ENCODE measurements at regions not wholly inside any gene's neighbourhood (a gene's known extent, or its start where the extent isn't known, plus 50 kb on each side); places are given as distances from the start of the nearest gene placed in this dataset.
"Not testable (repeated sequence)": the region's sequence is repeated elsewhere in the genome, so short reads cannot be mapped to it uniquely, and the experiment has no call there.

DNA sequence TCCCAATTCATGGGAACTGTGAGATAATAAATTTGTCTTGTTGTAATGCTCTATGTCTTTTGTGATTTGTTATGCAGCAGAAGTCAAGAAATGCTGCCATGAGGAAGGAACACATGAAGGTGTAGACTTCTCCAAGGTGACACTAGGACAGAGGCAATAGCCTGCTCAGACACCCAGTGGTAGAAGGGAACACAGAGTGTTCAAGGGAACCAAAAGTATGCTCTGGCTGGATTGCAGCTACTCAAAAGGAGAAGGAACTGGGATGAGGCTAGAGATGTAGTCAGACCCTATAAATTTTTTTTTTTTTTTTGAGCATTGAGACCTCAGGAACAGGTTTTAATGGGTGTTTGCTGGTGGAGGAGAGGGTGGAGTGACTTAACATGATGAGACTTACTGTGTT is 232.5 kb downstream of the PARP8 start:
- TF ChIP-seq CTCF (IDR thresholded peaks at IDR 0.05; ENCODE audit: extremely low read depth, insufficient read depth, missing control alignments): no peak
- no peak for DNase-seq (ENCODE audit: low spot score)
- in situ Hi-C loops (cut with MboI; ENCODE audit: low pct_unique_long_range_greater_than_20kb, low sequenced_read_pairs, unreplicated experiment): no loop called here

GRCh38 chr5:50900952-50901510 is 234.6 kb downstream of the PARP8 start:
- no peak for DNase-seq (ENCODE audit: low spot score)
- TF ChIP-seq CTCF (IDR thresholded peaks at IDR 0.05; ENCODE audit: extremely low read depth, insufficient read depth, missing control alignments): no peak
- in situ Hi-C loops (cut with MboI; ENCODE audit: low pct_unique_long_range_greater_than_20kb, low sequenced_read_pairs, unreplicated experiment): no loop called here

DNA sequence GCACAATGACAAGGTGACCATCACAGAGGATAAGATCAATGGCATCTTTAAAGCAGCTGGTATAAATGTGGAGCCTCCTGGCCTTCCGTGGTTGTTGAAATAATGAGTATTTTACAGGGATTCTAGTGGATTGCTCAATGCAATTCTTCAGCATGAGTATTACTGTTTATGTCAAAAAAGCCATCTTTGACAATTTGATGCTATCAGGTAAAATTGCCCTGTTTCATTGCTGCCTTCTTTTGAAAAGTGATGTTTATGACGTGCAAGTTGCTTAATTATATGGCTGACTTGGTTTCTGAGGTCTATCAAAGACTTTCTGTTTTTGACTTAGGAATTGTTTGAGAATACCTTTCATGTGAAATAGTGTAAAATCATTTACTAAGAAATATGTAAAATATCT is 237.2 kb downstream of the PARP8 start:
- no peak for TF ChIP-seq CTCF (IDR thresholded peaks at IDR 0.05; ENCODE audit: extremely low read depth, insufficient read depth, missing control alignments)
- no peak for DNase-seq (ENCODE audit: low spot score)
- in situ Hi-C loops (cut with MboI; ENCODE audit: low pct_unique_long_range_greater_than_20kb, low sequenced_read_pairs, unreplicated experiment): no loop called here

DNA sequence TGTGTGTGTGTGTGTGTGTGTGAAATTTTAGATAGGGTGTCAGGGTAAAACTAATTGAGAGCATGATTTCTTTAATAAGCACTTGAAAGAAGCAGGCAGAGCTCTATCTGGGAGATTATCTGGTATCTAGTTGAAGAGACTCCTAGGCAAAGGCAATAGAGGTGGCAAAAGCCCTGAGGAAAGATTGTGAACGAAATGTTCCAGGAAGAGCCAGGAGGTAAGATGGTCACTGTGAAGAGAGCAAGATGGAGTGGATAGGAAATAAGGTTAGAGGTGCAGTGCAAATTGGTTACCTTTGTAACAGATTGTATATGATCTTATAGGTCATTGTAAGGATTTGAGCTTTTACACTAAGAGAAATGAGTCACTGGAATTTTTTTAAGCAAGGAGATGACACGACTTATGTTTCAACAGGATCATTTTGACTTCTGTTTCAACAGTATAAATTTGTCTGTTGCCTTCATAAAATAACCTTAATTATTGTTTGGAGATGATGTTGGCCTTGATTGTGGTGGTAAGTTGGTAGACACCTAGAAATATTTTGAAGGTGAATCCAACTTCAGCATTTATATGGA is 239.6 kb downstream of the PARP8 start:
- no peak for DNase-seq (ENCODE audit: low spot score)
- in situ Hi-C loops (cut with MboI; ENCODE audit: low pct_unique_long_range_greater_than_20kb, low sequenced_read_pairs, unreplicated experiment): no loop called here
- no peak for TF ChIP-seq CTCF (IDR thresholded peaks at IDR 0.05; ENCODE audit: extremely low read depth, insufficient read depth, missing control alignments)

DNA sequence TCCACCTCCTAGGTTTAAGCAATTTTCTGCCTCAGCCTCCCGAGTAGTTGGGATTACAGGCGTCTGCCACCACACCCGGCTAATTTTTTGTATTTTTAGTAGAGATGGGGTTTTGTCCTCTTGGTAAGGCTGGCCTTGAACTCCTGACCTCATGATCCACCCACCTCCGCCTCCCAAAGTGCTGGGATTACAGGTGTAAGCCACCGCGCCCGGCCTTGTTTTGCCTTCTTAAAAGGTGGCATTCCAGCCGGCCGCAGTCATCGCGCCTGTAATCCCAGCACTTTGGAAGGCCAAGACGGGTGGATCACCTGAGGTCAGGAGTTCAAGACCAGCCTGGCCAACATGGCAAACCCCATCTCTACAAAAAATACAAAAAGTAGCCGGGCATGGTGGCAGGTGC is 253.7 kb downstream of the PARP8 start:
- in situ Hi-C loops (cut with MboI; ENCODE audit: low pct_unique_long_range_greater_than_20kb, low sequenced_read_pairs, unreplicated experiment); DNase-seq (ENCODE audit: low spot score): not testable (repeated sequence)

- in situ Hi-C loops (cut with MboI; ENCODE audit: low pct_unique_long_range_greater_than_20kb, low sequenced_read_pairs, unreplicated experiment): no loop called here
- no peak for TF ChIP-seq CTCF (IDR thresholded peaks at IDR 0.05; ENCODE audit: extremely low read depth, insufficient read depth, missing control alignments)
- DNase-seq (ENCODE audit: low spot score): no peak
Observed at GRCh38 chr5:50921366-50922133, 255.1 kb downstream of the PARP8 start.
